HG02870 (cell line): ENCODE measurements at regions not wholly inside any gene's neighbourhood (a gene's known extent, or its start where the extent isn't known, plus 50 kb on each side); places are given as distances from the start of the nearest gene placed in this dataset.

Experiments
- ATAC-seq: cut with Tn5 transposase; IDR thresholded peaks from one replicate; pipeline ENCODE4 v1.9.1; 2021; ENCODE audit warnings: mild to moderate bottlenecking, moderate library complexity; ENCODE audit not compliant: unreplicated experiment

DNA sequence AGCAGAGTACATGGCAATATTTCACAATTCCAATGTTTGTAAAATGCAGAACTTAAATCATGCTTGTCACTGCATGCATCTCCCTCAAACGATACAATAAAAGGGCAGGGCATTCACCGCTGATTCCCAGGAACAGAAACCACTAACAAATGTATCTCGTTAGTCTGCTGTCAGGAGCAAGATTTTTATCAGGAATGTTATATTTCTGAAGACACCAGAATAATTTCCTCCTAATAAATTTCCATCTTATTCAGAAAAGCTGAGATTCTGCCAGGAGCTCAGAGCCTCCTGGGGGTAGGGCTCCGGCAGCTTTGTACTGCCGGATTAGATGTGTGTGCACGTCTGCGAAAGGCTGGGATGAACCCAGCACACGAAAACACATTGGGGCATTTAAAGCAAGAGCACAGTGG lies 54.0 kb upstream of the LDB2 start:
- ATAC-seq, result no peak
